Neural cell (in vitro differentiated cells): ENCODE measurements at regions not wholly inside any gene's neighbourhood (a gene's known extent, or its start where the extent isn't known, plus 50 kb on each side); places are given as distances from the start of the nearest gene placed in this dataset.

ENCODE experiments used
- CTCF ChIP-seq: fragments of 450-650 bp; IDR thresholded peaks from 2 replicates; pipeline ENCODE4 v1.5.1; 2014; ENCODE audit warnings: antibody characterized with exemption, mild to moderate bottlenecking, moderate library complexity; ENCODE audit not compliant: poor library complexity, severe bottlenecking
- EP300 ChIP-seq: fragments of 450-650 bp; conservative IDR thresholded peaks from 2 replicates; pipeline ENCODE4 v1.6.1; 2014; ENCODE audit warnings: antibody characterized with exemption, mild to moderate bottlenecking, moderate library complexity; ENCODE audit not compliant: poor library complexity, severe bottlenecking
- EZH2 ChIP-seq: fragments of 200-600, 300-800 bp; shearing (Covaris generic), sonication (generic); IDR thresholded peaks from 2 replicates; pipeline ENCODE4 v1.6.1; 2014; ENCODE audit warnings: antibody characterized with exemption, low read length, borderline replicate concordance, mild to moderate bottlenecking; ENCODE audit not compliant: insufficient read depth, poor library complexity, severe bottlenecking
- SMC3 ChIP-seq: fragments of 450-650 bp; conservative IDR thresholded peaks from 2 replicates; pipeline ENCODE4 v1.6.1; 2014; ENCODE audit warnings: antibody characterized with exemption, mild to moderate bottlenecking, moderate library complexity; ENCODE audit not compliant: poor library complexity
- TAF1 ChIP-seq: IDR thresholded peaks from 2 replicates; pipeline ENCODE4 v1.6.1; 2012; ENCODE audit warnings: low read depth
- TF ChIP-seq, protein P1 (sequence below): IDR thresholded peaks from 2 replicates; pipeline ENCODE4 v1.6.1; 2012; ENCODE audit warnings: borderline replicate concordance

GRCh38 chr3:73228000-73228399 lies 166.5 kb downstream of the EBLN2 start:
- TF ChIP-seq CTCF, result no peak
- TF ChIP-seq SMC3, result no peak
- no peak for TF ChIP-seq EZH2
- no peak for TF ChIP-seq TAF1
- no peak for TF ChIP-seq EP300
- TF ChIP-seq, protein P1, sequence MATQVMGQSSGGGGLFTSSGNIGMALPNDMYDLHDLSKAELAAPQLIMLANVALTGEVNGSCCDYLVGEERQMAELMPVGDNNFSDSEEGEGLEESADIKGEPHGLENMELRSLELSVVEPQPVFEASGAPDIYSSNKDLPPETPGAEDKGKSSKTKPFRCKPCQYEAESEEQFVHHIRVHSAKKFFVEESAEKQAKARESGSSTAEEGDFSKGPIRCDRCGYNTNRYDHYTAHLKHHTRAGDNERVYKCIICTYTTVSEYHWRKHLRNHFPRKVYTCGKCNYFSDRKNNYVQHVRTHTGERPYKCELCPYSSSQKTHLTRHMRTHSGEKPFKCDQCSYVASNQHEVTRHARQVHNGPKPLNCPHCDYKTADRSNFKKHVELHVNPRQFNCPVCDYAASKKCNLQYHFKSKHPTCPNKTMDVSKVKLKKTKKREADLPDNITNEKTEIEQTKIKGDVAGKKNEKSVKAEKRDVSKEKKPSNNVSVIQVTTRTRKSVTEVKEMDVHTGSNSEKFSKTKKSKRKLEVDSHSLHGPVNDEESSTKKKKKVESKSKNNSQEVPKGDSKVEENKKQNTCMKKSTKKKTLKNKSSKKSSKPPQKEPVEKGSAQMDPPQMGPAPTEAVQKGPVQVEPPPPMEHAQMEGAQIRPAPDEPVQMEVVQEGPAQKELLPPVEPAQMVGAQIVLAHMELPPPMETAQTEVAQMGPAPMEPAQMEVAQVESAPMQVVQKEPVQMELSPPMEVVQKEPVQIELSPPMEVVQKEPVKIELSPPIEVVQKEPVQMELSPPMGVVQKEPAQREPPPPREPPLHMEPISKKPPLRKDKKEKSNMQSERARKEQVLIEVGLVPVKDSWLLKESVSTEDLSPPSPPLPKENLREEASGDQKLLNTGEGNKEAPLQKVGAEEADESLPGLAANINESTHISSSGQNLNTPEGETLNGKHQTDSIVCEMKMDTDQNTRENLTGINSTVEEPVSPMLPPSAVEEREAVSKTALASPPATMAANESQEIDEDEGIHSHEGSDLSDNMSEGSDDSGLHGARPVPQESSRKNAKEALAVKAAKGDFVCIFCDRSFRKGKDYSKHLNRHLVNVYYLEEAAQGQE, result no peak
